Astrocyte of the spinal cord (primary cell): ENCODE measurements at regions not wholly inside any gene's neighbourhood (a gene's known extent, or its start where the extent isn't known, plus 50 kb on each side); places are given as distances from the start of the nearest gene placed in this dataset.

Experiments used
- DNase-seq: peaks from one replicate; pipeline ENCODE4 v3.0.0; 2011; ENCODE audit warnings: low read depth, low spot score
- H3K4me3 ChIP-seq: 2 replicates; pipeline ENCODE4 v1.5.1; 2011; ENCODE audit warnings: low read depth, mild to moderate bottlenecking, low read length, moderate library complexity
- CTCF ChIP-seq: IDR thresholded peaks from 2 replicates; pipeline ENCODE4 v1.5.1; 2012; ENCODE audit warnings: low read depth, mild to moderate bottlenecking, low read length, inconsistent platforms
- in situ Hi-C: cut with HindIII; loops from 2 replicates; pipeline ENCODE4 v1.10.0; 2017; ENCODE audit warnings: low sequenced_read_pairs

DNA sequence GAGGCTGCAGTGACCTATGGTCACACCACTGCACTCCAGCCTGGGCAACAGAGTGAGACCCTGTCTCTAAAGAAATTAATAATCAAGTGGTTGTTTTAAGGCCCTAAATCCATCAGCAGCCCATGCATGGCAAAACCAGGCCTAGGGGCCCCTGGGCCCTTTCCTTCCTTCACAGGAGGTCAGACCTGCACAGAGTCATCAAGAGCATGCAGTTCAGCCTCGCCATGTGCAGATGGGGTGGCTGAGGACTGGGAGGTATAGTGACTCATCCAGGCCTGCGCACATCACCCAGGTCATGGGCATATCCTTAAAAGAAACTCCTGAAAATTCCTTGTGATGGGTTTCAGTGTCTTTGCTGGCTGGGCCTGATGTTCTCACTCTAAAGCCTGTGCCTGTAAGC lies 72.4 kb upstream of the AMZ2 start:
- no peak overlapping the region for H3K4me3 ChIP-seq
- in situ Hi-C loops, result no loop called here
- no peak for TF ChIP-seq CTCF
- DNase-seq, result no peak

- TF ChIP-seq CTCF, result no peak
- in situ Hi-C loops, result no loop called here
- no peak for DNase-seq
- no peak overlapping the region for H3K4me3 ChIP-seq
Measured at GRCh38 chr17:68175905-68176304, 71.9 kb upstream of the AMZ2 start.

DNA sequence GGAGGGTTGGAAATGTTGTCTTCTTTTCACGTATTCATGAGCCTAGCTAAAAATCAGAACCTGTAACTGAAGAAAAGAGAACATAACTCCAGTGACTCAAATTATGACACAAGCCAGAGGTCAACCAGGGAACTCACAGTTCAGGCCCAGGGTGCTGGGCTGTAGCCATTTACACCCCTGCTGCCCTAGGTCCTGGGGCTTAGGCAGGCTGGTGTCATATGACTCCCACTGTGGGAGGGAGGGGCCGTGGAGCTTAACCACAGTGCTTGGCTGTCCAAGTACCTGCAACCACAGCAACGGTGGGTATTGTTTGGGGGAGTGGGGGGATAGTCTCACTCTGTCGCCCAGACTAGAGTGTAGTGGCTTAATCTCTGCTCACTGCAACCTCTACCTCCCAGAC lies 71.1 kb upstream of the AMZ2 start:
- no peak for DNase-seq
- in situ Hi-C loops, result no loop called here
- H3K4me3 ChIP-seq, result no peak overlapping the region
- TF ChIP-seq CTCF, result no peak

DNA sequence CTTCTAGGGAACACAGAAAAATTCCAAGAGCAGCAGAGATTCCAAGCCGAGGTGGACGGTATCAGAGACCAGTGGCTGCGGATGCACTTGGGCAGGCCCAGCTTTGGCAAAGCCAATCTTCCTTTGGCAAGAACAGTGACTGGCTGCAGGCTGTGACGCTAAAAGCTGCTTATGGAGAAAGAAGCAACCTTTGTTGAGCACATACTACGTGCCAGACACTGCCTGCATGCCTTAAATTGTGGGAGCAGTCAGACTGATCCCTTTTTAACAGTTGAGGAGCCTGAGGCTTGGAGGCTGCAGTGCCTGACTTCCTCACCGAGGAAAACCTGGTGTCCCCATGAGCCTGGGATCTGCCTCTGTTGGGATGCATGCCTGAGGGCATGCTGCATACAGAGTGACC lies 69.0 kb upstream of the AMZ2 start:
- no peak for DNase-seq
- no peak overlapping the region for H3K4me3 ChIP-seq
- in situ Hi-C loops, result no loop called here
- TF ChIP-seq CTCF, result no peak

GRCh38 chr17:68179236-68179925 lies 68.5 kb upstream of the AMZ2 start:
- in situ Hi-C loops, result no loop called here
- DNase-seq, result no peak
- TF ChIP-seq CTCF, result no peak
- no peak overlapping the region for H3K4me3 ChIP-seq

DNA sequence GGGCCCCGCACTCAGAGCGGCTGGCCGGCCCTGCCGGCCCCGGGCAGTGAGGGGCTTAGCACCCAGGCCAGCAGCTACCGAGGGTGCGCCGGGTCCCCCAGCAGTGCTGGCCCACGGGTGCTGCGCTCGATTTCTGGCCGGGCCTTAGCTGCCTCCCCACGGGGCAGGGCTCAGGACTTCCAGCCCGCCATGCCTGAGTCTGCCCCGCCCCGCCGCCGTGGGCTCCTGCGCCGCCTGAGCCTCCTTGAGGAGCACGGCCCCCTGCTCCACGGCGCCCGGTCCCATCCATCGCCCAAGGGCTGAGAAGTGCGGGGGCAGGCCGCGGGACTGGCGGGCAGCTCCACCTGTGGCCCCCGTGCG lies 67.9 kb upstream of the AMZ2 start:
- H3K4me3 ChIP-seq, result no peak overlapping the region
- in situ Hi-C loops, result no loop called here
- no peak for DNase-seq
- TF ChIP-seq CTCF, result no peak

- no peak overlapping the region for H3K4me3 ChIP-seq
- TF ChIP-seq CTCF, result no peak
- no peak for DNase-seq
- in situ Hi-C loops, result no loop called here
Measured at GRCh38 chr17:68182011-68182306, 65.9 kb upstream of the AMZ2 start.
